CD14-positive monocyte (primary cell): ENCODE measurements at regions not wholly inside any gene's neighbourhood (a gene's known extent, or its start where the extent isn't known, plus 50 kb on each side); places are given as distances from the start of the nearest gene placed in this dataset.
"Not testable (repeated sequence)": the region's sequence is repeated elsewhere in the genome, so short reads cannot be mapped to it uniquely, and the experiment has no call there.

Experiments
- DNase-seq, 3 donors: peaks; one replicate each; pipeline ENCODE4 v3.0.0-alpha.2; 2011 to 2022
- H2AFZ ChIP-seq: 2 replicates; pipeline ENCODE4 v1.6.0; 2012; ENCODE audit warnings: mild to moderate bottlenecking, low read depth, low read length, inconsistent platforms; ENCODE audit not compliant: insufficient read depth, poor library complexity, severe bottlenecking
- H3K27ac ChIP-seq, 2 donors: 1 replicate in 1 of 2; 2 replicates in 1 of 2; pipeline ENCODE4 v1.5.1; 2012 to 2013; ENCODE audit warnings: low read length in 2 of 2, control low read depth in 1 of 2, inconsistent platforms in 1 of 2, low read depth in 1 of 2, mild to moderate bottlenecking in 1 of 2
- H3K27me3 ChIP-seq, 2 donors: one replicate each; pipeline versions ENCODE4 v1.6.0 to v1.6.1; 2011 to 2013; ENCODE audit warnings: low read length in 2 of 2; ENCODE audit not compliant: control insufficient read depth in 2 of 2, insufficient read depth in 2 of 2
- H3K36me3 ChIP-seq, 2 donors: replicated peaks in 1 of 2; 1 replicate in 1 of 2; 2 replicates in 1 of 2; pipeline versions ENCODE4 v1.5.1 to v1.6.1; 2012 to 2013; ENCODE audit warnings: low read length in 2 of 2, control low read depth in 1 of 2, inconsistent platforms in 1 of 2, mild to moderate bottlenecking in 1 of 2; ENCODE audit not compliant: insufficient read depth in 2 of 2, control insufficient read depth in 1 of 2
- H3K4me1 ChIP-seq, 2 donors: 1 replicate in 1 of 2; 2 replicates in 1 of 2; pipeline versions ENCODE4 v1.5.1 to v1.6.1; 2012 to 2013; ENCODE audit warnings: low read length in 2 of 2, control low read depth in 1 of 2, inconsistent platforms in 1 of 2, mild to moderate bottlenecking in 1 of 2, moderate library complexity in 1 of 2; ENCODE audit not compliant: insufficient read depth in 2 of 2, control insufficient read depth in 1 of 2
- H3K4me2 ChIP-seq: replicated peaks from 2 replicates; pipeline ENCODE3; 2012; ENCODE audit warnings: low read length, moderate library complexity, mild to moderate bottlenecking; ENCODE audit not compliant: poor library complexity, severe bottlenecking; ENCODE audit errors: extremely low read depth
- H3K4me3 ChIP-seq, 3 experiments: fragments of 200-600 bp in 1 of 3; sonication (generic) in 1 of 3; replicated peaks in 1 of 3; 1 replicate in 2 of 3; 2 replicates in 1 of 3; pipeline ENCODE4 v1.5.1; 2011 to 2013; ENCODE audit warnings: low read length in 3 of 3, mild to moderate bottlenecking in 3 of 3, control low read depth in 2 of 3, low read depth in 2 of 3, inconsistent platforms in 1 of 3, moderate library complexity in 1 of 3
- H3K79me2 ChIP-seq: 2 replicates; pipeline ENCODE4 v1.6.0; 2012; ENCODE audit warnings: mild to moderate bottlenecking, control low read depth, inconsistent platforms, low read length, moderate library complexity; ENCODE audit not compliant: insufficient read depth
- H3K9ac ChIP-seq: 2 replicates; pipeline ENCODE4 v1.6.0; 2017; ENCODE audit warnings: low read length, mild to moderate bottlenecking; ENCODE audit not compliant: insufficient read depth, poor library complexity, severe bottlenecking
- H3K9me3 ChIP-seq, 2 donors: replicated peaks in 1 of 2; 1 replicate in 1 of 2; 2 replicates in 1 of 2; pipeline versions ENCODE4 v1.5.1 to v1.6.1; 2012 to 2013; ENCODE audit warnings: low read length in 2 of 2, control low read depth in 1 of 2; ENCODE audit not compliant: control insufficient read depth in 1 of 2, insufficient read depth in 1 of 2
- H4K20me1 ChIP-seq: 2 replicates; pipeline ENCODE4 v1.6.0; 2012; ENCODE audit warnings: mild to moderate bottlenecking, low read length, control low read depth, moderate library complexity; ENCODE audit not compliant: insufficient read depth
- H3K27ac Mint-ChIP-seq, 7 donors: one replicate each; pipeline ENCODE4 v1.8.0; 2020; ENCODE audit warnings: mild to moderate bottlenecking in 7 of 7, mixed read lengths in 7 of 7, moderate library complexity in 6 of 7, inconsistent platforms in 2 of 7
- H3K27me3 Mint-ChIP-seq, 3 donors: one replicate each; pipeline ENCODE4 v1.8.0; 2021 to 2022; ENCODE audit warnings: low read depth in 3 of 3, mild to moderate bottlenecking in 3 of 3, mixed read lengths in 3 of 3, moderate library complexity in 3 of 3, inconsistent platforms in 1 of 3
- H3K36me3 Mint-ChIP-seq, 2 donors: one replicate each; pipeline ENCODE4 v1.8.0; 2020; ENCODE audit warnings: mixed read lengths in 2 of 2, inconsistent platforms in 1 of 2, mild to moderate bottlenecking in 1 of 2
- H3K4me1 Mint-ChIP-seq: one replicate; pipeline ENCODE4 v1.8.0; 2020; ENCODE audit warnings: mild to moderate bottlenecking, mixed read lengths
- H3K4me3 Mint-ChIP-seq, 2 donors: one replicate each; pipeline ENCODE4 v1.8.0; 2020; ENCODE audit warnings: mild to moderate bottlenecking in 2 of 2, mixed read lengths in 2 of 2, moderate library complexity in 1 of 2
- H3K9me3 Mint-ChIP-seq, 7 donors: one replicate each; pipeline ENCODE4 v1.8.0; 2020 to 2022; ENCODE audit warnings: mixed read lengths in 7 of 7, mild to moderate bottlenecking in 6 of 7, moderate library complexity in 6 of 7, inconsistent platforms in 2 of 7
- WGBS: methylation state at CpG from one replicate; pipeline ENCODE4 v1.1.5; 2013; ENCODE audit warnings: missing lambda C conversion rate; ENCODE audit not compliant: insufficient coverage; 5-methylcytosine and 5-hydroxymethylcytosine counted together
- intact Hi-C, 2 donors: fragments of 100-400 bp; cut with micrococcal nuclease; formaldehyde crosslinking; loops; one replicate each; pipeline versions ENCODE4 v1.15.0 to v1.15.1; 2023
- TF ChIP-seq, protein P1 (sequence below): fragments of 200-600 bp; IDR thresholded peaks from one replicate; pipeline ENCODE4 v1.8.0; 2022; ENCODE audit warnings: antibody characterized with exemption, mild to moderate bottlenecking

DNA sequence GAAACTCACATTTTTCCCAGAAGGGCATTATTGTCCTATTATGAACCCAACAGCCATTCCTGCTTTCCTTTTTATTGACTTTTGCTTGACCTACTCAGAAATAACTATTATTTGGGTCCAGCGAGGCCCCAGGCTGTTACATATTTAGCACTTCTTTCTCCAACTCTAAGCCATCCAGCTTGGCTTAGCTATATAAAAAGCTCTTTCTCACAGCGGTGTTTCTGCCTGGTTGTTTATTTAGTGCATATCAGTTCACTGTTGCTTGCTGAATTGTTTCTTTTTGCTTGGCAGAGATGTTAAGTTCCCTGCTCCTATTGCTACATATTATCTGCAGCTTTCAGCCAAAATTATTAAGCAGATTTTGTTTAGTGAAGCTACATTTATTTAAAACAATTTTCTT lies 1156.8 kb upstream of the SEMA6A start:
- Histone ChIP-seq H3K27me3 (no peaks in the 10 kb centered on the region), H3K79me2 (no peaks in the 10 kb centered on the region), H3K4me1 (no peaks in the 10 kb centered on the region), H4K20me1 (no peaks in the 10 kb centered on the region), H3K9ac (no peak overlapping the region), H2AFZ (no peak overlapping the region), H3K4me2 (no peak overlapping the region), H3K36me3 (no peaks in the 10 kb centered on the region), H3K9me3 (peaks cover 0 to 7% of the 10 kb centered on the region in 2 donors), H3K4me3 (no peak overlapping the region), H3K27ac (no peak overlapping the region)
- intact Hi-C loops = no loop called here
- no CpG with 5 or more reads among the region's 2 CpGs for WGBS
- no peaks in the 10 kb centered on the region for H3K4me1 Mint-ChIP-seq
- no peaks in the 10 kb centered on the region for H3K36me3 Mint-ChIP-seq
- DNase-seq = no peak
- no peak overlapping the region for H3K27ac Mint-ChIP-seq
- no peak overlapping the region for H3K4me3 Mint-ChIP-seq
- peaks cover 0 to 1% (median 0%) of the 10 kb centered on the region in 3 donors for H3K27me3 Mint-ChIP-seq
- peaks cover 0 to 5% (median 3%) of the 10 kb centered on the region in 7 donors for H3K9me3 Mint-ChIP-seq
- TF ChIP-seq, protein P1, sequence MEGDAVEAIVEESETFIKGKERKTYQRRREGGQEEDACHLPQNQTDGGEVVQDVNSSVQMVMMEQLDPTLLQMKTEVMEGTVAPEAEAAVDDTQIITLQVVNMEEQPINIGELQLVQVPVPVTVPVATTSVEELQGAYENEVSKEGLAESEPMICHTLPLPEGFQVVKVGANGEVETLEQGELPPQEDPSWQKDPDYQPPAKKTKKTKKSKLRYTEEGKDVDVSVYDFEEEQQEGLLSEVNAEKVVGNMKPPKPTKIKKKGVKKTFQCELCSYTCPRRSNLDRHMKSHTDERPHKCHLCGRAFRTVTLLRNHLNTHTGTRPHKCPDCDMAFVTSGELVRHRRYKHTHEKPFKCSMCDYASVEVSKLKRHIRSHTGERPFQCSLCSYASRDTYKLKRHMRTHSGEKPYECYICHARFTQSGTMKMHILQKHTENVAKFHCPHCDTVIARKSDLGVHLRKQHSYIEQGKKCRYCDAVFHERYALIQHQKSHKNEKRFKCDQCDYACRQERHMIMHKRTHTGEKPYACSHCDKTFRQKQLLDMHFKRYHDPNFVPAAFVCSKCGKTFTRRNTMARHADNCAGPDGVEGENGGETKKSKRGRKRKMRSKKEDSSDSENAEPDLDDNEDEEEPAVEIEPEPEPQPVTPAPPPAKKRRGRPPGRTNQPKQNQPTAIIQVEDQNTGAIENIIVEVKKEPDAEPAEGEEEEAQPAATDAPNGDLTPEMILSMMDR = no peak

DNA sequence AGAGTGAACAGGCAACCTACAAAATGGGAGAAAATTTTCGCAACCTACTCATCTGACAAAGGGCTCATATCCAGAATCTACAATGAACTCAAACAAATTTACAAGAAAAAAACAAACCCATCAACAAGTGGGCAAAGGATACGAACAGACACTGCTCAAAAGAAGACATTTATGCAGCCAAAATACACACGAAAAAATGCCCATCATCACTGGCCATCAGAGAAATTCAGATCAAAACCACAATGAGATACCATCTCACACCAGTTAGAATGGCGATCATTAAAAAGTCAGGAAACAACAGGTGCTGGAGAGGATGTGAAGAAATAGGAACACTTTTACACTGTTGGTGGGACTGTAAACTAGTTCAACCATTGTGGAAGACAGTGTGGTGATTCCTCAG lies 1146.2 kb upstream of the SEMA6A start:
- WGBS = 100% methylated on average over 1 of the region's 4 CpGs
- H3K4me2 ChIP-seq, H3K36me3 ChIP-seq, H3K27me3 ChIP-seq, H3K27me3 Mint-ChIP-seq, H3K27ac ChIP-seq, H2AFZ ChIP-seq, H4K20me1 ChIP-seq, H3K4me3 ChIP-seq, H3K4me1 ChIP-seq, H3K9me3 ChIP-seq, H3K79me2 ChIP-seq, H3K9ac ChIP-seq, H3K36me3 Mint-ChIP-seq, H3K4me1 Mint-ChIP-seq, H3K4me3 Mint-ChIP-seq, intact Hi-C loops, H3K27ac Mint-ChIP-seq, DNase-seq: not testable (repeated sequence)
- H3K9me3 Mint-ChIP-seq = peaks cover 0 to 10% (median 8%) of the 10 kb centered on the region in 7 donors
